Esophagus muscularis mucosa (tissue), 4 donors: ENCODE measurements at regions not wholly inside any gene's neighbourhood (a gene's known extent, or its start where the extent isn't known, plus 50 kb on each side); places are given as distances from the start of the nearest gene placed in this dataset.
"Not testable (repeated sequence)": the region's sequence is repeated elsewhere in the genome, so short reads cannot be mapped to it uniquely, and the experiment has no call there.

Experiments
- EP300 ChIP-seq: sonication (generic); formaldehyde crosslinking; IDR thresholded peaks from one replicate; pipeline ENCODE4 v1.6.1; 2017; ENCODE audit warnings: antibody characterized with exemption
- POLR2A ChIP-seq: fragments of 450-650 bp; IDR thresholded peaks from one replicate; pipeline ENCODE4 v1.6.1; 2017; ENCODE audit warnings: antibody characterized with exemption, moderate library complexity, mild to moderate bottlenecking, low read depth
- POLR2AphosphoS5 ChIP-seq, 2 donors: sonication (generic); formaldehyde crosslinking; IDR thresholded peaks; one replicate each; pipeline ENCODE4 v1.6.1; 2017; ENCODE audit warnings: antibody characterized with exemption in 2 of 2
- TF ChIP-seq, protein P1 (sequence below), 3 experiments: fragments of 200-600 bp in 2 of 3; fragments of 450-650 bp in 1 of 3; sonication (generic) in 2 of 3; IDR thresholded peaks; one replicate each; pipeline ENCODE4 v1.5.1; 2017 to 2019; ENCODE audit warnings: antibody characterized with exemption in 3 of 3, mild to moderate bottlenecking in 2 of 3, moderate library complexity in 1 of 3

DNA sequence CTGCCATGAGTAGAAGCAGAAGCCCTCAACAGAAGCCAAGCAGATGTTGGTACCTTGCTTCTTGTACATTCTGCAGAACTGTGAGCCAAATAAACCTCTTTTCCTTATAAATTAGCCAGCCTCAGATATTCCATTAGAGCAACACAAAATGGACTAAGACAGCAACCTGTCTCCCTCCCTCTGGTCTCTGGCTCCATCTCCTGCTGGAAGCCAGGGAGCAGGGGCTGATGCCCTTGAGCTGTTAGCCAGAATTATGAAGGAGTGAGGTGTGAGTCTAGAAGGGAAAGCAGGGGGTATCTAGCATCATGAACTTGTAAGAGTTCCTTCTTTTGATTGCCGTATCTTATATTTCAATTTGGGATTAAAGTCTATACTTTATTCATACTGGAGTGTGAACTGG is 358.7 kb upstream of the FZD8 start:
- TF ChIP-seq, protein P1, sequence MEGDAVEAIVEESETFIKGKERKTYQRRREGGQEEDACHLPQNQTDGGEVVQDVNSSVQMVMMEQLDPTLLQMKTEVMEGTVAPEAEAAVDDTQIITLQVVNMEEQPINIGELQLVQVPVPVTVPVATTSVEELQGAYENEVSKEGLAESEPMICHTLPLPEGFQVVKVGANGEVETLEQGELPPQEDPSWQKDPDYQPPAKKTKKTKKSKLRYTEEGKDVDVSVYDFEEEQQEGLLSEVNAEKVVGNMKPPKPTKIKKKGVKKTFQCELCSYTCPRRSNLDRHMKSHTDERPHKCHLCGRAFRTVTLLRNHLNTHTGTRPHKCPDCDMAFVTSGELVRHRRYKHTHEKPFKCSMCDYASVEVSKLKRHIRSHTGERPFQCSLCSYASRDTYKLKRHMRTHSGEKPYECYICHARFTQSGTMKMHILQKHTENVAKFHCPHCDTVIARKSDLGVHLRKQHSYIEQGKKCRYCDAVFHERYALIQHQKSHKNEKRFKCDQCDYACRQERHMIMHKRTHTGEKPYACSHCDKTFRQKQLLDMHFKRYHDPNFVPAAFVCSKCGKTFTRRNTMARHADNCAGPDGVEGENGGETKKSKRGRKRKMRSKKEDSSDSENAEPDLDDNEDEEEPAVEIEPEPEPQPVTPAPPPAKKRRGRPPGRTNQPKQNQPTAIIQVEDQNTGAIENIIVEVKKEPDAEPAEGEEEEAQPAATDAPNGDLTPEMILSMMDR (IDR thresholded peaks at IDR 0.05) = not testable (repeated sequence)
- TF ChIP-seq POLR2A; POLR2AphosphoS5 (IDR thresholded peaks at IDR 0.05); EP300: not testable (repeated sequence)
